ENCODE measurements at regions not wholly inside any gene's neighbourhood (a gene's known extent, or its start where the extent isn't known, plus 50 kb on each side); places are given as distances from the start of the nearest gene placed in this dataset.

DNA sequence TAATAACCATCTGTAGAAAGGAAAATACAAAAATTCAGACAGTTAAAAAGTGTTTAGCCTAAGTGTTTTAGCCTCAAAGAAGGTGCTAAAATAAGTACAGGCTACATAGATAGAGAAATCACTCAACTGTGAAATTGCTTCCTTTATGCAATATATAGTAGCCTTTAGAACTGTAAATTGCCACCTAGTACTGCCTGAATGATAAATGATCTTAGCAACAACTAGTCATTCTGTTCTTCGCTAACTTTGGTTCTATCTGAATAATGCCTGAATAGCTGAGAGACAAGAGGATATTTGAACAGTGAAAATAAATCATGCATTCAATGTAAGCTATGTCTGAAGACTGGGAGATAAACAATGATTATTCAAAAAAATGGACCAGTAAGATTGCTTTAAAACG lies 603.3 kb upstream of the PTCHD4 start:
- intact Hi-C loops (cut with DNase I) = no loop called here
- H3K27ac ChIP-seq = no peak overlapping the region
- WGBS, 3 donors = 34 to 52% (median 39%) methylated on average over 2 of the region's 2 CpGs
- H3K4me1 ChIP-seq (ENCODE audit: insufficient read depth) = no peaks in the 10 kb centered on the region
- no peaks in the 10 kb centered on the region for H3K9me3 ChIP-seq
- no peaks in the 10 kb centered on the region for H3K27me3 ChIP-seq
- H3K36me3 ChIP-seq = no peaks in the 10 kb centered on the region
- no peak for DNase-seq
- no peak overlapping the region for H3K4me3 ChIP-seq
- TF ChIP-seq, protein P1, sequence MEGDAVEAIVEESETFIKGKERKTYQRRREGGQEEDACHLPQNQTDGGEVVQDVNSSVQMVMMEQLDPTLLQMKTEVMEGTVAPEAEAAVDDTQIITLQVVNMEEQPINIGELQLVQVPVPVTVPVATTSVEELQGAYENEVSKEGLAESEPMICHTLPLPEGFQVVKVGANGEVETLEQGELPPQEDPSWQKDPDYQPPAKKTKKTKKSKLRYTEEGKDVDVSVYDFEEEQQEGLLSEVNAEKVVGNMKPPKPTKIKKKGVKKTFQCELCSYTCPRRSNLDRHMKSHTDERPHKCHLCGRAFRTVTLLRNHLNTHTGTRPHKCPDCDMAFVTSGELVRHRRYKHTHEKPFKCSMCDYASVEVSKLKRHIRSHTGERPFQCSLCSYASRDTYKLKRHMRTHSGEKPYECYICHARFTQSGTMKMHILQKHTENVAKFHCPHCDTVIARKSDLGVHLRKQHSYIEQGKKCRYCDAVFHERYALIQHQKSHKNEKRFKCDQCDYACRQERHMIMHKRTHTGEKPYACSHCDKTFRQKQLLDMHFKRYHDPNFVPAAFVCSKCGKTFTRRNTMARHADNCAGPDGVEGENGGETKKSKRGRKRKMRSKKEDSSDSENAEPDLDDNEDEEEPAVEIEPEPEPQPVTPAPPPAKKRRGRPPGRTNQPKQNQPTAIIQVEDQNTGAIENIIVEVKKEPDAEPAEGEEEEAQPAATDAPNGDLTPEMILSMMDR (IDR thresholded peaks at IDR 0.05) = no peak
- no peak for TF ChIP-seq EP300 (IDR thresholded peaks at IDR 0.05)
- TF ChIP-seq POLR2A (IDR thresholded peaks at IDR 0.05) = no peak

DNA sequence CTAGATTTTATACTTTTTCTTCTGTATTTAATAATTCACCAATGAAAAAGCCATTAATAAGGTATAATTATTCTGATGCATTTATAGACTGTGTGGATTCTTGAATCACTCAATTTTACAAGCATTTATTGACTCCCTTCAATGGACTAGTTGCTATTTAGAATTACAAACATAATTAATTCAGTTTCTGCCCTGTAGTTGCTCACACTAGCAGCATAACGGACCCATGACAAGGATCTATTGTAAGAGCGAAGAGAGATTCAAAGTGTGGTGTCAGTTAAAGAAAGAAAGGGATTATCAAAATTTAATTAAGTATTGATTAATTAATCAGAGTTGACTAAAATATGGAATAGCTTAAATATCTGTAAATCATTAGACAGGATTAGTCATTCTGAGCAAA lies 602.6 kb upstream of the PTCHD4 start:
- TF ChIP-seq EP300 (IDR thresholded peaks at IDR 0.05) (no peak), POLR2A (IDR thresholded peaks at IDR 0.05) (no peak)
- TF ChIP-seq, protein P1 (IDR thresholded peaks at IDR 0.05) = no peak

DNA sequence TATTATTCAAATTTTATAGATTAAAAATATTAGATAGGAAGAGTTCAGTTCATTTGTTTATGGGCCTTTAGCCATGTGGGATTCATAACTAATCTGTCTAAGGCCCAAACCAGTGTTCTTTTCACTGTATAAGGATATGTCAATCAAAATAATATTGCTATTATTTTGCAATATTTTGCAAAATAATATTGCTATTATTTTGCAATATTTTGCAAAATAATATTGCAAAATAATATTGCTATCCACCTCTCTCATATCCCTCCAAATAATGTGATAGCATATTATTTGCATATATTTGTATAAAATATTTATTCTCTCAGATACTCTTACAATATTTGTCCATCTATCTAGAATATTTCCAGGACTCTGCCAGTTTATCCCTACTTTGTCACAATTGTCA lies 595.3 kb upstream of the PTCHD4 start:
- Histone ChIP-seq H3K27me3 (no peaks in the 10 kb centered on the region), H3K4me1 (ENCODE audit: insufficient read depth) (no peaks in the 10 kb centered on the region), H3K9me3 (no peaks in the 10 kb centered on the region), H3K27ac (no peak overlapping the region), H3K4me3 (no peak overlapping the region), H3K36me3 (no peaks in the 10 kb centered on the region)
- intact Hi-C loops (cut with DNase I) = no loop called here
- TF ChIP-seq, protein P1 (IDR thresholded peaks at IDR 0.05) = no peak
- TF ChIP-seq POLR2A (IDR thresholded peaks at IDR 0.05) (no peak), EP300 (IDR thresholded peaks at IDR 0.05) (no peak)
- DNase-seq = no peak

More for the DNA sequence above, 602.6 kb upstream of the PTCHD4 start:
- Histone ChIP-seq H3K4me3 (no peak overlapping the region), H3K4me1 (ENCODE audit: insufficient read depth) (no peaks in the 10 kb centered on the region), H3K27me3 (no peaks in the 10 kb centered on the region), H3K36me3 (no peaks in the 10 kb centered on the region), H3K9me3 (no peaks in the 10 kb centered on the region), H3K27ac (no peak overlapping the region)
- no peak for DNase-seq
- intact Hi-C loops (cut with DNase I) = no loop called here
- 83 to 90% (median 87%) methylated on average over 2 of the region's 2 CpGs for WGBS, 3 donors

DNA sequence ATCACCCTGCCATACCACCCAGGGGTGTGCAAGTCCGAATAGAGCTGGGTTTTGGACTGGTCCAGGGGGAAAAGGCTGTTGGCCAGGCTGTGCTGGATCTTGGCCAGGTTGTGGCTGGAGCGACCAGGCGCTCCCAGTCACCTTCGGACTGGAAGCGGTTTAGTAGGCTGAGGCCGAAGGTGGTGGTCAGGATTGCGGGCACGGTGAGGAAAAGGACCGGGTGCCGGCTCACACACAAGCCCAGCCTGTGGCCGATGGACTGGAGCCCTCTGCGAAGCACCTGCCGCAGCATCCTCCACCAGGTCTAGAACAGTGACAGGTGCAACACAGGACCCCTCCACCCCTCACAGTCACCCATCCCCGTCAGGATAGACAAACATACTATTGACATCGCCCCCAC lies 590.6 kb upstream of the PTCHD4 start:
- no peak for DNase-seq
- Histone ChIP-seq H3K27ac (no peak overlapping the region), H3K27me3 (no peaks in the 10 kb centered on the region), H3K9me3 (no peaks in the 10 kb centered on the region), H3K36me3 (no peaks in the 10 kb centered on the region), H3K4me1 (ENCODE audit: insufficient read depth) (no peaks in the 10 kb centered on the region), H3K4me3 (no peak overlapping the region)
- intact Hi-C loops (cut with DNase I) = no loop called here
- 89 to 95% (median 91%) methylated on average over 15 of the region's 15 CpGs for WGBS, 3 donors
- TF ChIP-seq POLR2A (IDR thresholded peaks at IDR 0.05) (no peak), EP300 (IDR thresholded peaks at IDR 0.05) (no peak)
- TF ChIP-seq, protein P1 (IDR thresholded peaks at IDR 0.05) = no peak

DNA sequence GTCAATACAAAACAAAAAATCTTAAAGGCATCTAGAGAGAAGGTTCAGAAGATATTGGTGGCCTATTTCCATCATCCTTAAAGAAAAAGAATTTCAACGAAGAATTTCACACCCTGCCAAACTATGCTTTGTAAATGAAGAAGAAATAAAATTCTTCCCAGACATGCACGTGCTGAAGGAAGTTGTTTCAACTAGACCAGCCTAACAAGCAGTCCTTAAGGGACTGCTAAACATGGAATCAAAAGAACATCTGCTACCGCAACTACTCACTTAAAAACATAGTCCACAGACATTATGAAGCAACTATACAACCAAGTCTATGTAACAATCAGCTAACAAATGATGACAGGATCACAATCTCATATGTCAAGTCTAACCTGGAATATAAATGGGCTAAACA lies 584.9 kb upstream of the PTCHD4 start:
- Histone ChIP-seq H3K4me1 (ENCODE audit: insufficient read depth) (no peaks in the 10 kb centered on the region), H3K4me3 (no peak overlapping the region), H3K36me3 (no peaks in the 10 kb centered on the region), H3K27ac (no peak overlapping the region), H3K27me3 (no peaks in the 10 kb centered on the region), H3K9me3 (no peaks in the 10 kb centered on the region)
- DNase-seq = no peak
- 77 to 86% (median 78%) methylated on average over 3 of the region's 3 CpGs for WGBS, 3 donors
- TF ChIP-seq EP300 (IDR thresholded peaks at IDR 0.05) = no peak
- TF ChIP-seq, protein P1 (IDR thresholded peaks at IDR 0.05) = no peak
- TF ChIP-seq POLR2A (IDR thresholded peaks at IDR 0.05) = no peak
- intact Hi-C loops (cut with DNase I) = no loop called here
